ENCODE measurements at regions not wholly inside any gene's neighbourhood (a gene's known extent, or its start where the extent isn't known, plus 50 kb on each side); places are given as distances from the start of the nearest gene placed in this dataset.

DNA sequence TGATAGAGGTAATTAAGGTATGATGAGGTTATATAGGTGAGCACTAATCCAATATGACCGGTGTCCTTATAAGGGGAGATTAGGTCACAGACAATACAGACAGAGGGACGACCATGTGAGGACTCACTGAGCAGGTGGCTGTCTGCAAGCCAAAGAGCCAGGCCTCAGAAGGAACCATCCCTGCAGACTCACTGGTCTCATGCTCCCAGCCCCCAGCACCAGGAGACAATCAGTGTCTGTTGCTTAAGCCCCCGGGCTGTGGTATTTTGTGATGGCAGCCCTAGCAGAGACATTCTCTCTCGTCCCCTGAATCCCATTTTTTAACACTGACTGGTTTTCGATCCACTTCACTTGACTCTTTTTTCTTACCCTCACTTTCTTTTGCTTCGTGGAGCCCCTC lies 51.9 kb upstream of the PABPC3 start:
- Histone ChIP-seq H3K79me2 (ENCODE audit: low read length) (no peaks in the 10 kb centered on the region), H3K4me1 (ENCODE audit: low read length) (no peaks in the 10 kb centered on the region), H3K9me3 (replicated peaks; ENCODE audit: insufficient read depth, low read length) (no peaks in the 10 kb centered on the region), H2AFZ (ENCODE audit: low read length) (no peak overlapping the region), H3K27ac (ENCODE audit: low read length) (no peak overlapping the region), H4K20me1 (ENCODE audit: insufficient read depth, low read length) (no peaks in the 10 kb centered on the region), H3K36me3 (replicated peaks; ENCODE audit: insufficient read depth, low read length) (no peaks in the 10 kb centered on the region), H3F3A (ENCODE audit: insufficient read depth, low read length) (no peaks in the 10 kb centered on the region), H3K9me2 (replicated peaks; ENCODE audit: insufficient read depth, low read length) (no peaks in the 10 kb centered on the region), H3K4me2 (ENCODE audit: low read depth, low read length) (no peak overlapping the region), H3K4me3 (ENCODE audit: low read length) (no peak overlapping the region), H3K27me3 (replicated peaks; ENCODE audit: insufficient read depth, low read length) (no peaks in the 10 kb centered on the region; the same call in 1 of the 2 replicates), H3K9ac (ENCODE audit: low read length) (no peak overlapping the region)
- TF ChIP-seq, protein P1, sequence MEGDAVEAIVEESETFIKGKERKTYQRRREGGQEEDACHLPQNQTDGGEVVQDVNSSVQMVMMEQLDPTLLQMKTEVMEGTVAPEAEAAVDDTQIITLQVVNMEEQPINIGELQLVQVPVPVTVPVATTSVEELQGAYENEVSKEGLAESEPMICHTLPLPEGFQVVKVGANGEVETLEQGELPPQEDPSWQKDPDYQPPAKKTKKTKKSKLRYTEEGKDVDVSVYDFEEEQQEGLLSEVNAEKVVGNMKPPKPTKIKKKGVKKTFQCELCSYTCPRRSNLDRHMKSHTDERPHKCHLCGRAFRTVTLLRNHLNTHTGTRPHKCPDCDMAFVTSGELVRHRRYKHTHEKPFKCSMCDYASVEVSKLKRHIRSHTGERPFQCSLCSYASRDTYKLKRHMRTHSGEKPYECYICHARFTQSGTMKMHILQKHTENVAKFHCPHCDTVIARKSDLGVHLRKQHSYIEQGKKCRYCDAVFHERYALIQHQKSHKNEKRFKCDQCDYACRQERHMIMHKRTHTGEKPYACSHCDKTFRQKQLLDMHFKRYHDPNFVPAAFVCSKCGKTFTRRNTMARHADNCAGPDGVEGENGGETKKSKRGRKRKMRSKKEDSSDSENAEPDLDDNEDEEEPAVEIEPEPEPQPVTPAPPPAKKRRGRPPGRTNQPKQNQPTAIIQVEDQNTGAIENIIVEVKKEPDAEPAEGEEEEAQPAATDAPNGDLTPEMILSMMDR (IDR thresholded peaks at IDR 0.05; ENCODE audit: low read length) = no peak
- TF ChIP-seq EZH2 (optimal IDR thresholded peaks at IDR 0.05; ENCODE audit: low read depth, low read length) (no peak), EZH2phosphoT487 (IDR thresholded peaks at IDR 0.05; ENCODE audit: low read length) (no peak)
- no peak for DNase-seq

All from MM.1S (cell line).